ENCODE measurements at regions not wholly inside any gene's neighbourhood (a gene's known extent, or its start where the extent isn't known, plus 50 kb on each side); places are given as distances from the start of the nearest gene placed in this dataset.
A peak's percentile ranks its signal among the peaks of the same experiment; 100 is the strongest.
"Not testable (repeated sequence)": the region's sequence is repeated elsewhere in the genome, so short reads cannot be mapped to it uniquely, and the experiment has no call there.

DNA sequence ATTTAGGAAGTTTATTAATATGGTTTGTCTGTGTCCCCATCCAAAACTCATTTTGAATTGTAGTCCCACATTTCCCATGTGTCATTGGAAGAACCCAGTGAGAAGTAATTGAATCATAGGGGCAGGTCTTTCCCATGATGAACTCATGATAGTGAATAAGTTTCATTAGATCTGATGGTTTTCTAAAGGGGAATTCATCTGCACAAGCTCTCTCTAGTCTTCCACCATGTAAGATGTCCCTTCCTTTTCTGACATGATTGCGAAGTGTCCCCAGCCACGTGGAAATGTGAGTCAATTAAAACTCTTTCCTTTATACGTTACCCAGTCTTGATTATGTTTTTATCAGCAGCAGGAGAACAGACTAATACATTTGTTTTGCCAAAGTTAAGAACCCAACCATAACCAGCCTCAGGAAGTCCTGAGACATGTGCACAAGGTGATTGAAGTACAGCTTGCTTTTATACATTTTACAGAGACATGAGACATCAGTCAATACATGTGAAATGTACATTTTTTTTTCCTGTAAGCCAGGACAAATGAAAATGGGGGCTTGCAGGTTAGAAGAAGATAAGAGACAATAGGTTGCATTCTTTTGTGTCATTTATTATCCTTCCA lies 1136.7 kb downstream of the TMEM121 start:
- no peak for DNase-seq (ENCODE audit: low read depth, low spot score)
- TF ChIP-seq FOXP2 (optimal IDR thresholded peaks at IDR 0.05; ENCODE audit: control extremely low read depth, extremely low read length, insufficient read depth) (no peak), POLR2AphosphoS5 (IDR thresholded peaks at IDR 0.05; ENCODE audit: borderline replicate concordance, low read depth, low read length) (no peak), EZH2 (IDR thresholded peaks at IDR 0.05) (no peak)
- Histone ChIP-seq H3K27ac (peak overlapping the region; percentile 65), H3K9ac (ENCODE audit: insufficient read length) (no peak overlapping the region), H3K4me3 (no peak overlapping the region), H3K36me3 (ENCODE audit: insufficient read depth, low read length) (no peaks in the 10 kb centered on the region), H3K9me3 (ENCODE audit: low read depth, low read length) (no peaks in the 10 kb centered on the region)

GRCh38 chr14:106663805-106664410 lies 1137.5 kb downstream of the TMEM121 start:
- H3K4me3 ChIP-seq; H3K9me3 ChIP-seq (ENCODE audit: low read depth, low read length); H3K9ac ChIP-seq (ENCODE audit: insufficient read length); H3K36me3 ChIP-seq (ENCODE audit: insufficient read depth, low read length); DNase-seq (ENCODE audit: low read depth, low spot score): not testable (repeated sequence)
- peak overlapping the region; percentile 65 for H3K27ac ChIP-seq

DNA sequence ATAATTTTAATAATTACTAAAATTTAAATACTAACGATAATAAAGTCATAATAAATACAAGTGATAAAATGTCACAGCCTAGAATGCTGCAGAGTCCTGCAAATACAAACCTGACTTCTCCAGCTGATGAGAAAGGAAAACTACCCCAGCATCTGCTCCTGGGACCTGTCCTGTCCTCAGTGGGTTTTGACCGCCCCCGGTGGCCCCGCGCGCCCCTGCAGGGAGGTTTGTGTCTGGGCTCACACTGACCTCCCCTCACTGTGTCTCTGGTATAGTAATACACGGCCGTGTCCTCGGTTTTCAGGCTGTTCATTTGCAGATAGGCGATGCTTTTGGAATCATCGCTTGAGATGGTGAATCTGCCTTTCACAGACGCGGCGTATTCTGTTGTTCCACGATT lies 1139.4 kb downstream of the TMEM121 start:
- DNase-seq (ENCODE audit: low read depth, low spot score): no peak

GRCh38 chr14:106666341-106666740 lies 1140.0 kb downstream of the TMEM121 start:
- no peak for DNase-seq (ENCODE audit: low read depth, low spot score)
- H3K27ac ChIP-seq: no peak overlapping the region
- no peaks in the 10 kb centered on the region for H3K9me3 ChIP-seq (ENCODE audit: low read depth, low read length)
- TF ChIP-seq EZH2 (IDR thresholded peaks at IDR 0.05) (no peak), FOXP2 (optimal IDR thresholded peaks at IDR 0.05; ENCODE audit: control extremely low read depth, extremely low read length, insufficient read depth) (no peak), POLR2AphosphoS5 (IDR thresholded peaks at IDR 0.05; ENCODE audit: borderline replicate concordance, low read depth, low read length) (no peak)
- no peak overlapping the region for H3K9ac ChIP-seq (ENCODE audit: insufficient read length)
- H3K4me3 ChIP-seq: no peak overlapping the region
- no peaks in the 10 kb centered on the region for H3K36me3 ChIP-seq (ENCODE audit: insufficient read depth, low read length)

More for the DNA sequence above, 1139.4 kb downstream of the TMEM121 start:
- TF ChIP-seq POLR2AphosphoS5 (IDR thresholded peaks at IDR 0.05; ENCODE audit: borderline replicate concordance, low read depth, low read length) (no peak), EZH2 (IDR thresholded peaks at IDR 0.05) (no peak), FOXP2 (optimal IDR thresholded peaks at IDR 0.05; ENCODE audit: control extremely low read depth, extremely low read length, insufficient read depth) (no peak)
- Histone ChIP-seq H3K4me3 (no peak overlapping the region), H3K36me3 (ENCODE audit: insufficient read depth, low read length) (no peaks in the 10 kb centered on the region), H3K27ac (no peak overlapping the region), H3K9me3 (ENCODE audit: low read depth, low read length) (no peaks in the 10 kb centered on the region), H3K9ac (ENCODE audit: insufficient read length) (no peak overlapping the region)

- no peaks in the 10 kb centered on the region for H3K36me3 ChIP-seq (ENCODE audit: insufficient read depth, low read length)
- no peaks in the 10 kb centered on the region for H3K9me3 ChIP-seq (ENCODE audit: low read depth, low read length)
- no peak overlapping the region for H3K27ac ChIP-seq
- no peak for DNase-seq (ENCODE audit: low read depth, low spot score)
- H3K9ac ChIP-seq (ENCODE audit: insufficient read length): no peak overlapping the region
- TF ChIP-seq EZH2 (IDR thresholded peaks at IDR 0.05) (no peak), POLR2AphosphoS5 (IDR thresholded peaks at IDR 0.05; ENCODE audit: borderline replicate concordance, low read depth, low read length) (no peak), FOXP2 (optimal IDR thresholded peaks at IDR 0.05; ENCODE audit: control extremely low read depth, extremely low read length, insufficient read depth) (no peak)
- H3K4me3 ChIP-seq: no peak overlapping the region
Observed at GRCh38 chr14:106670011-106670410, 1143.6 kb downstream of the TMEM121 start.

DNA sequence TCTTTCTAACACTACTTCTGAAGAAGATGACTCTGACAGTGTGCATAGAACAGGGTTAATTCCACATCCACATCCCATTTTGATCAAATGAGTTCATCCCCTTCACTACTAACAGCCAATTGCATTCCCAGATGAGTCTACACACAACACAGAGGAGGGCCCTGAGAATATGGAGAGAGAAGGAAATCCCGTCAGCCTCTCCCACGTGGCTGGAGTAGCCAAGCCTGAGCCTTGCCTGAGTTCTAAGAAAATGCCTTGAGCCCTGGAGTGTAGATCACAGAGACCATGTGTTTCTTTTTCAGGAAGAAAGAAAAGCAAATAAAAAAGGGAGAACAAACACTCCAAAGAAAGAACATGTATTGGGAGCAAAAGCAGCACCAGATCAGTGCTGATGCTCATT lies 1147.7 kb downstream of the TMEM121 start:
- not testable (repeated sequence) for H3K27ac ChIP-seq; H3K4me3 ChIP-seq; DNase-seq (ENCODE audit: low read depth, low spot score); H3K9ac ChIP-seq (ENCODE audit: insufficient read length); H3K9me3 ChIP-seq (ENCODE audit: low read depth, low read length); H3K36me3 ChIP-seq (ENCODE audit: insufficient read depth, low read length)

- H3K27ac ChIP-seq; DNase-seq (ENCODE audit: low read depth, low spot score); H3K9me3 ChIP-seq (ENCODE audit: low read depth, low read length); H3K9ac ChIP-seq (ENCODE audit: insufficient read length); H3K36me3 ChIP-seq (ENCODE audit: insufficient read depth, low read length); H3K4me3 ChIP-seq: not testable (repeated sequence)
Observed at GRCh38 chr14:106674509-106675125, 1148.2 kb downstream of the TMEM121 start.

DNA sequence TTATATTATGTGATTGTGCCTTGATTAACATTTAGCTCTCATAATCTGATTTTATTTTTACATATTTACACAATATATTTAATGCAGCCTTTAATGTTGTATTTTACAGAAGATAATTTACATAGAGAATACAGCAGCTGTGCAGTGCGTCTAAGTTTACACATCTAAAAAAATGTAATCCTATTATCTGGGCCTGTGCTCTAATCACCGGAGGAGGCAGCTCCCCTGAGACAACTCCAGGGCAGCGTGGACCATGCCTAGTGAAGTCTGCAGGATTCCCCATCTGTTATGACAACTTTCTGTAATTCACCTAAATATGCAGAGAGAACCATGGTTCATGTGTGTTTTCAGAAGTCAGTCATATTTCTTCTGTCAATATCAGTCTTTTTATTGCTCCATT lies 1149.3 kb downstream of the TMEM121 start:
- H3K9me3 ChIP-seq (ENCODE audit: low read depth, low read length); H3K36me3 ChIP-seq (ENCODE audit: insufficient read depth, low read length); H3K4me3 ChIP-seq; DNase-seq (ENCODE audit: low read depth, low spot score); H3K27ac ChIP-seq; H3K9ac ChIP-seq (ENCODE audit: insufficient read length): not testable (repeated sequence)

DNA sequence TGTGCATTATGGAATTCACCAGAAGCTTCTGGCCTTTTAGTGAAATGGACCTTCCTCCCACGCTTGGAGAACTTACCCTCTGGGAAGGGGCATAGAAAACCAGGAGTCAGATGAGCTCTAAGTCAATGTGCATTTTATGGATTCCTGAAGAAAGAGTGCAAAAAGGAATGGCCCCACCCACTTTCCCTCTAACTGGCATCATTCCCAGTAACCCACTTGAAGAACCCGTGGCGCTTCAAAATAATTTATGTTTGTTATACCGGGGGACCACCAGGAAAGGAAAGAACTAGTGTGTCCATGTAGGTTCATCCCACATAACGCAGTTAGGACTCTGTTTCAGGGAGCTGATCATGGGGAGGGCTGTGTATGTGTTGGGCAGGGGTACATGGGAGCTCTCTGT lies 1153.4 kb downstream of the TMEM121 start:
- DNase-seq (ENCODE audit: low read depth, low spot score): peak; percentile 61
- Histone ChIP-seq H3K9ac (ENCODE audit: insufficient read length) (no peak overlapping the region), H3K36me3 (ENCODE audit: insufficient read depth, low read length) (no peaks in the 10 kb centered on the region), H3K4me3 (peak overlapping the region; percentile 56), H3K27ac (peak overlapping the region; percentile 60; the same call in 1 of the 2 replicates), H3K9me3 (ENCODE audit: low read depth, low read length) (no peaks in the 10 kb centered on the region)
- TF ChIP-seq POLR2AphosphoS5 (IDR thresholded peaks at IDR 0.05; ENCODE audit: borderline replicate concordance, low read depth, low read length): no peak
- no peak for TF ChIP-seq EZH2 (IDR thresholded peaks at IDR 0.05)
- TF ChIP-seq FOXP2 (optimal IDR thresholded peaks at IDR 0.05; ENCODE audit: control extremely low read depth, extremely low read length, insufficient read depth): no peak

All from SK-N-MC (cell line).